ENCODE measurements at regions not wholly inside any gene's neighbourhood (a gene's known extent, or its start where the extent isn't known, plus 50 kb on each side); places are given as distances from the start of the nearest gene placed in this dataset.

GRCh38 chr3:154013736-154014135 lies 107.5 kb upstream of the ARHGEF26 start:
- no peak for DNase-seq (ENCODE audit: low read depth)
- no peak for TF ChIP-seq CTCF (conservative IDR thresholded peaks at IDR 0.05; ENCODE audit: low read depth, low read length)
- no peak overlapping the region for H3K4me3 ChIP-seq (ENCODE audit: low read depth, low read length)

GRCh38 chr3:154015307-154015706 lies 105.9 kb upstream of the ARHGEF26 start:
- no peak overlapping the region for H3K4me3 ChIP-seq (ENCODE audit: low read depth, low read length)
- no peak for DNase-seq (ENCODE audit: low read depth)
- no peak for TF ChIP-seq CTCF (conservative IDR thresholded peaks at IDR 0.05; ENCODE audit: low read depth, low read length)

- DNase-seq (ENCODE audit: low read depth): peak; percentile 31
- TF ChIP-seq CTCF (conservative IDR thresholded peaks at IDR 0.05; ENCODE audit: low read depth, low read length): peak; percentile 65
- H3K4me3 ChIP-seq (ENCODE audit: low read depth, low read length): no peak overlapping the region
Measured at GRCh38 chr3:154018100-154018696, 103.0 kb upstream of the ARHGEF26 start.

GRCh38 chr3:154022606-154023005 lies 98.6 kb upstream of the ARHGEF26 start:
- TF ChIP-seq CTCF (conservative IDR thresholded peaks at IDR 0.05; ENCODE audit: low read depth, low read length): no peak
- no peak for DNase-seq (ENCODE audit: low read depth)
- no peak overlapping the region for H3K4me3 ChIP-seq (ENCODE audit: low read depth, low read length)

- DNase-seq (ENCODE audit: low read depth): no peak
- no peak for TF ChIP-seq CTCF (conservative IDR thresholded peaks at IDR 0.05; ENCODE audit: low read depth, low read length)
- H3K4me3 ChIP-seq (ENCODE audit: low read depth, low read length): no peak overlapping the region
Measured at GRCh38 chr3:154023148-154023547, 98.0 kb upstream of the ARHGEF26 start.

- no peak for DNase-seq (ENCODE audit: low read depth)
- no peak for TF ChIP-seq CTCF (conservative IDR thresholded peaks at IDR 0.05; ENCODE audit: low read depth, low read length)
- no peak overlapping the region for H3K4me3 ChIP-seq (ENCODE audit: low read depth, low read length)
Measured at GRCh38 chr3:154025007-154025406, 96.2 kb upstream of the ARHGEF26 start.

- no peak overlapping the region for H3K4me3 ChIP-seq (ENCODE audit: low read depth, low read length)
- DNase-seq (ENCODE audit: low read depth): no peak
- TF ChIP-seq CTCF (conservative IDR thresholded peaks at IDR 0.05; ENCODE audit: low read depth, low read length): no peak
Measured at GRCh38 chr3:154029926-154030325, 91.3 kb upstream of the ARHGEF26 start.

Data from choroid plexus epithelial cell (primary cell).